Stimulated activated CD4-positive, alpha-beta T cell treated with anti-CD3 and anti-CD28 coated beads, Interleukin-4, amount 100 ng/mL, for 48 hours (primary cell): ENCODE measurements at regions not wholly inside any gene's neighbourhood (a gene's known extent, or its start where the extent isn't known, plus 50 kb on each side); places are given as distances from the start of the nearest gene placed in this dataset.
"Not testable (repeated sequence)": the region's sequence is repeated elsewhere in the genome, so short reads cannot be mapped to it uniquely, and the experiment has no call there.

ENCODE experiments used
- DNase-seq, 2 donors: peaks; one replicate each; pipeline ENCODE4 v3.0.0-alpha.2; 2020; ENCODE audit warnings: low read depth in 2 of 2

GRCh38 chr7:66456431-66456830 is 172.2 kb upstream of the KCTD7 start:
- not testable (repeated sequence) for DNase-seq

DNA sequence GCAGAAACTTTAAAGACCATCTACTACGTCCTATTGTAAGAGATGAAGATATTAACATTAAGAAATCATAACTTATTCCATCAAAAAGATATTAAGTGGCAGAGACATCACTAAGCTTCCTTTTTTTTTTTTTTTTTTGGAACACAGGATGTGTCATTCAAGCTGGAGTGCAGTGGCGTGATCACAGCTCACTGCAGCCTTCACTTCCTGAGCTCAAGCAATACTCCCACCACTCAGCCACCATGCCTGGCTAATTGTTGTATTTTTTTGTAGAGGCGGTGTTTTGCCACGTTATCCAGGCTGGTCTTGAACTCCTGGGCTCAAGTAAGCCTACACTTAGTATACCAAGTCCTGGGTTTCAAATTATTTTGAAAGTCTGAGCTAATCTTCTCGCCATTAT is 169.7 kb upstream of the KCTD7 start:
- not testable (repeated sequence) for DNase-seq

- DNase-seq: not testable (repeated sequence)
These were observed 168.8 kb upstream of the KCTD7 start for GRCh38 chr7:66459783-66460413.

GRCh38 chr7:66460921-66461361 is 167.7 kb upstream of the KCTD7 start:
- no peak for DNase-seq

GRCh38 chr7:66461397-66461796 is 167.3 kb upstream of the KCTD7 start:
- DNase-seq: not testable (repeated sequence)

GRCh38 chr7:66462831-66463230 is 165.8 kb upstream of the KCTD7 start:
- DNase-seq: not testable (repeated sequence)

GRCh38 chr7:66464059-66464458 is 164.6 kb upstream of the KCTD7 start:
- DNase-seq: no peak

- no peak for DNase-seq
These were observed 162.5 kb upstream of the KCTD7 start for GRCh38 chr7:66466081-66466600.

GRCh38 chr7:66467887-66468286 is 160.8 kb upstream of the KCTD7 start:
- no peak for DNase-seq

DNA sequence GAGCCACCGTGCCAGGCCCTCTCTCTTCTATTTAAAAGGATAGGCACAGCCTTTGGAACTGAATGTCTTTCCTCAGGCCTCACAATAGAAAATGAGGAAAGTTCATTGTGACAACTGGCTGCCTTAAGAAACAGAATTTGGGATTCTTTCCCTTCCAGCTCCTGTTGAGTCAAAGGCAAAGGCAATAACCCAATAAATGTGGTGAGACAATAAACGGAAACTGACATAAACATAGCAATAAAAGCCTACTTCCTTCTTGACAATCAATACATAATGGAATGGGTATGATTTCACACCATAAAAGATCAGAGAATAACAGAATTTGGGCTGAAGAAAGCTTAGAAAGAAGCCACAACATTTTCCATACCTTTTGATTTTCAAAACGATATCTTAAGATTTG is 155.6 kb upstream of the KCTD7 start:
- not testable (repeated sequence) for DNase-seq

- no peak for DNase-seq
These were observed 154.2 kb upstream of the KCTD7 start for GRCh38 chr7:66474441-66474840.

GRCh38 chr7:66476056-66476455 is 152.6 kb upstream of the KCTD7 start:
- DNase-seq: not testable (repeated sequence)

DNA sequence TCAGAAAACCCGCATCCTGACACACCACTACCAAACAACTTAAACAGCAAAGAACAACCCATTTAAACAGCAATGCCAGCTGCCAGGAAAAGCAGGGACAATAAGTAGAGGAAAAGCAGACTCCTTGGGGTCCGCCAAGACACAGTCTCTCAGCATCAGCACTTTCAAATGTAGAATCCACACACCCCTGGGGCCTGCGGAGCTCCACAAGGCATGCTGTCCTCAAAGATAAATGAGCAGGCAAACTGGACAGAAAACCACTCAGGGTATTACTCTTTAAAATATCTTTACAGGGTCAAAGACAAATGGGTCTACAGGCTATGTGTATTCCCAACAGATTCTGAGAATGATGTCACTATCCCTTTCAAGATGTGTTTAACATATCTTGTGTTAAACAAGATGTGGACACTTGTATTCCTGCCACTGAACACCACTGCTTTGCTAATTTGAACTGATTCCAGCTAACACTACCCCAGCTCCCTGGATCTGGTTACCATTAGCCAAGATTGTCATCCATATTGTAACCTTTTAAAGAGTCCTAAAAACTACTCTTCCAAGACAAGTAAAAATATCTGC is 150.8 kb upstream of the KCTD7 start:
- not testable (repeated sequence) for DNase-seq

- not testable (repeated sequence) for DNase-seq
These were observed 147.5 kb upstream of the KCTD7 start for GRCh38 chr7:66481229-66481628.

DNA sequence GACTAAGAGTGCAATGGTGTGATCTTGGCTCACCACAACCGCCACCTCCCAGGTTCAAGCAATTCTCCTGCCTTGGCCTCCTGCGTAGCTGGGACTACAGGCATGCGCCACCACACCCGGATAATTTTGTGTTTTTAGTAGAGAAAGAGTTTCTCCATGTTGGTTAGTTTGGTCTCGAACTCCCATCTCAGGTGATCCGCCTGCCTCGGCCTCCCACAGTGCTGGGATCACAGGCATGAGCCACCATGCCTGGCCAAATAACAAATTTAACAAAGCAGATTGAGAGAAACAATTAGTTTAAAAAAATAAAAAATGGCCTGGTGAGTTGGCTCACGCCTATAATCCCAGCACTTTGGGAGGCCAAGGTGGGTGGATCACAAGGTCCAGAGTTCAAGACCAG is 139.6 kb upstream of the KCTD7 start:
- DNase-seq: not testable (repeated sequence)

GRCh38 chr7:66489741-66490140 is 138.9 kb upstream of the KCTD7 start:
- DNase-seq: not testable (repeated sequence)

GRCh38 chr7:66490979-66491378 is 137.7 kb upstream of the KCTD7 start:
- not testable (repeated sequence) for DNase-seq

GRCh38 chr7:66492405-66492804 is 136.3 kb upstream of the KCTD7 start:
- DNase-seq: not testable (repeated sequence)

- DNase-seq: peak; percentile 90 to 94
These were observed 135.2 kb upstream of the KCTD7 start for GRCh38 chr7:66493235-66494205.

- no peak for DNase-seq
These were observed 131.3 kb upstream of the KCTD7 start for GRCh38 chr7:66497346-66497745.

DNA sequence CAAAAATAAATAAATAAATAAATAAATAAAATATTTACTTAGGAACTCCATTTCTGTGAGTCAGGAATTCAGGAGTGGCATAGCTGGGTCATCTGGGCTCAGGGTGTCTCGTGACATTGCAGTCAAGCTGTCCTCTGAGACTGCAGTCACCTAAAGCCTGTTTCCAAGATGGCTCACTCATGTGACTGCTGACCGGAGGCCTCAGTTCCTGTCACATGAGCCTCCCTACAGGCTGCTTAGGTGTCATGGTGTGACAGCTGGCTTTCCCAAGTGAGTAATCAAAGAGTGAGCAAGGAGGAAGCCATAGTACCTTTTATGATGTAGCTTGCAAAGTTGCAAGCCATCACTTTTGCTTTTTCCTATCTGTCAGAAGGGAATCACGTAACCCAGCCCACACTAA is 128.6 kb upstream of the KCTD7 start:
- DNase-seq: no peak
